HFF-Myc (cell line): ENCODE measurements at regions not wholly inside any gene's neighbourhood (a gene's known extent, or its start where the extent isn't known, plus 50 kb on each side); places are given as distances from the start of the nearest gene placed in this dataset.

Source experiments
- DNase-seq: peaks from one replicate; pipeline ENCODE4 v3.0.0-alpha.2; 2011; ENCODE audit warnings: low read depth; ENCODE audit errors: extremely low read depth
- H3K4me3 ChIP-seq: replicated peaks from 2 replicates; pipeline ENCODE4 v1.5.1; 2011; ENCODE audit warnings: low read depth, mild to moderate bottlenecking, control low read depth, low read length
- TF ChIP-seq, protein P1 (sequence below): IDR thresholded peaks from 2 replicates; pipeline ENCODE4 v1.5.1; 2012; ENCODE audit warnings: mild to moderate bottlenecking, low read depth, low read length, control low read depth; ENCODE audit errors: missing control alignments

DNA sequence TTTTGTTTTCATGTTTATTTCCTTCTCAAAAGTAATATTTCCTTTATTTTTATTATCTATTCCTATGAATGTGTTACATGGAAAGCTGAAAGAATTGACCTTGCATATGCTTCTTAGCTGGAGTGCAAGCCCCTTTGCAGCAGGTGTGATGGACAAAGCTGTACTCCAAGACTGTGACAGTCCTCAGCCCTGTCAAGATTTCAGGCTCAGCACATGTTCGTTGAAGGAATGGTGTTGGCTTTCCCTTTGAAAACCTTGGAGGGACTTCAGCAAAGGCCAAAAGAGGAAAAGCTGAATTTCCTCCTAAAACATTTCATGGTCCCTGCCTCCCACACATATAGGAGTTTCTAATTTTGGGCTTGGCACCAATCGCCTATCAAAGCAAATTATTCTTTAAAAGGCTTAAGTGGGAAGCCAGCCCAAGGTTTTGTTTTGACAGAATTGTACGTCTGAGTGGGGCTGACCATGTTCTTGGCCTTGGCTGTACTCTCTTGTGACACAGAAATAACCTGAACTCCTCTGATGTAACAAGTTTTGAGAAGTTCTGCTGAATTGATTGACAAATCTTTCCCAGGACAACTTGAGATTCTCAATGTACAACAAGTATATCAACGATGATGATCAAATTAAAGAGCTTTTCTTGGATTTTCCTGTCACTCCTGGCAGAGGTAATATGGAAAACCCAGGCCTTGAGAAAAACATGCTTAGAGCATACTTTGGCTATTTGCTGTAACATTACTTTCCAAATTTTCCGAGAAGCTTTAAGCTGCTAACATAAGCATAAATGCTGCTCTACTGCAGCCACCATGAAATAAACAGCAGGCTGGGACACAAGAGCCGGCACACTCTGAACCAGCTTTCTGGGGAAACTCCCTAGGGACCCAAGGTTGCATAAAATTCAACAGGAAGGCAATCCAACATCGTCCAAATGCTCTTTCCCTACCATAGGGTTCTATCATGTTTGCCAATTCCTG is 135.7 kb upstream of the ZNF648 start:
- H3K4me3 ChIP-seq, result no peak overlapping the region
- TF ChIP-seq, protein P1, sequence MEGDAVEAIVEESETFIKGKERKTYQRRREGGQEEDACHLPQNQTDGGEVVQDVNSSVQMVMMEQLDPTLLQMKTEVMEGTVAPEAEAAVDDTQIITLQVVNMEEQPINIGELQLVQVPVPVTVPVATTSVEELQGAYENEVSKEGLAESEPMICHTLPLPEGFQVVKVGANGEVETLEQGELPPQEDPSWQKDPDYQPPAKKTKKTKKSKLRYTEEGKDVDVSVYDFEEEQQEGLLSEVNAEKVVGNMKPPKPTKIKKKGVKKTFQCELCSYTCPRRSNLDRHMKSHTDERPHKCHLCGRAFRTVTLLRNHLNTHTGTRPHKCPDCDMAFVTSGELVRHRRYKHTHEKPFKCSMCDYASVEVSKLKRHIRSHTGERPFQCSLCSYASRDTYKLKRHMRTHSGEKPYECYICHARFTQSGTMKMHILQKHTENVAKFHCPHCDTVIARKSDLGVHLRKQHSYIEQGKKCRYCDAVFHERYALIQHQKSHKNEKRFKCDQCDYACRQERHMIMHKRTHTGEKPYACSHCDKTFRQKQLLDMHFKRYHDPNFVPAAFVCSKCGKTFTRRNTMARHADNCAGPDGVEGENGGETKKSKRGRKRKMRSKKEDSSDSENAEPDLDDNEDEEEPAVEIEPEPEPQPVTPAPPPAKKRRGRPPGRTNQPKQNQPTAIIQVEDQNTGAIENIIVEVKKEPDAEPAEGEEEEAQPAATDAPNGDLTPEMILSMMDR, result no peak
- DNase-seq, result no peak

DNA sequence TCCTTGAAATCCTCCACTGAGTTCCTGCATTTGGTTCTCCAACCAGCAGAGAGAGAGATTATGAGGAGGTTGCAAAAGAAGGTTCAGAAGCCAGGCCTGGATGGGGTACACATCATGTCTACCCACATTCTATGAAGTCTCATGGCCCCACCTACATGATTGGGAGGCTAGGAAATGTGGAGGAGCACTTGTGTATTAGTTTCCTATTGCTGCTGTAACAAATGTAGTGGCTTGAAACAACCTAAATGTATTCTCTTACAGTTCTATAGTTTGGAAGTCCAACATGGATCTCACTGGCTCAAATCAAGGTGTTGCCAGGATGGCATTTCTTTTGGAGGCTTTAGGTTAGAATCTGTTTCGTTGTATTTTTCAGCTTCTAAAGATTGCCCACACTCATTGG is 134.2 kb upstream of the ZNF648 start:
- TF ChIP-seq, protein P1, result no peak
- no peak for DNase-seq
- H3K4me3 ChIP-seq, result no peak overlapping the region

DNA sequence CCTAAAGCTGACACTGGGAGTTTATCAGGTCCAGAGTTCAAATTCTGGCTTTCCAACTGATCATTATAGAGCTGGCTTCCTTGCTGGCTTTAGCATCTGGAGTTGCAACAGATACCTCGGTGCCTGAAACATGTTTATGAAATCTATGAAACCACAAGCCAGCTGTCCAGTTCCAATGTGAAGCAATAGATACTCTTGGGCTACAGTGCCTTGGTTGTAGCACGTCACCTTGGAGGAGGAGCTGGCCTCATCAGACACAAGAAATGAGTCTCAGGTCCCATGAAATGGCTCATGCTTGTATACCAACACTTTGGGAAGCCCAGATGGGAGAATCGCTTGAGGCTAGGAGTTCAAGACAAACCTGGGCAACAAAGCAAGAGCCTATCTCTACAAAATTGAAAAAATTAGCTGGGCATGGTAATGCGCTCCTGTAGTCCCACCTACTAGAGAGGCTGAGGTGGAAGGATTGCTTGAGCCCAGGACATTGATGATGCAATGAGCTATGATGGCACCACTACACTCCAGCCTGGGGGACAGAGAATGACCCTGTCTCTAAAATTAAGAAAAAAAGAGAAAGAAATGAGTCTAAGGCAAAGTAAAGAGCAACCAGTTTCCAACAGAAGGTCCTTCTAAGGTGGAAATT is 132.5 kb upstream of the ZNF648 start:
- no peak overlapping the region for H3K4me3 ChIP-seq
- DNase-seq, result no peak
- TF ChIP-seq, protein P1, result no peak

DNA sequence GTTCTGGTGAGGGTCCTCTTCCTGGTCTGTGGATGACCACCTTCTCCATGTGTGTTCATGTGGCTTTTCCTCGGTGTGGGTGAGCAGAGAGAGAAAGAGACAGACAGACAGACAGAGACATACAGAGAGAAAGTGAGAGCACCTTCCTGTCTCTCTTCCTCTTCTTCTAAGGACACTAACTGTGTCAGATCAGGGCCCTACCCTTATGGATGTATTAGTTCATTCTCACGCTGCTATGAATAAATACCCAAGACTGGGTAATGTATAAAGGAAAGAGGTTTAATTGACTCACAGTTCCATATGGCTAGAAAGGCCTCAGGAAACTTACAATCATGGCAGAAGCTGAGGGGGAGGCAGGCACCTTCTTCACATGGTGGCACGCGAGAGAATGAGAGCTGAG is 131.5 kb upstream of the ZNF648 start:
- DNase-seq, result no peak
- H3K4me3 ChIP-seq, result no peak overlapping the region
- TF ChIP-seq, protein P1, result no peak

DNA sequence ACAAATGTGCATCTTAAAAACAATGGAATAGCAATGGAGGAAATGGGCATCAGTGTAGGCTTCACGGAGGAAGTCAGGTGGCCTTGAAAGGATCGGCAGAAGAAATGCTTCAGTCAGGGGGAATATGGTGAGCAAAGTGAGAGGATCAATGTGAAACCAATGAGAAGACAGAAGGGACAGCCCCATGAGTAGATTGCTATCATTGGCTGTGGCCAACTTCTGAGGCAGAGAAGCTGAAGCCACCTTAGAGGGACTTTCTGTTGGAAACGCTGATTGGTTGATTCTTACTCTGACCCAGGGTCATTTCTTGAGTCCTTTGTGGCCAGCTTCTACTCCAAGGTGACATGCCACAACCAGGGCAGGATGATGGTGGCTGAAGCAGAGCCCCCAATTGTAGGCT is 130.7 kb upstream of the ZNF648 start:
- H3K4me3 ChIP-seq, result no peak overlapping the region
- no peak for DNase-seq
- TF ChIP-seq, protein P1, result no peak

DNA sequence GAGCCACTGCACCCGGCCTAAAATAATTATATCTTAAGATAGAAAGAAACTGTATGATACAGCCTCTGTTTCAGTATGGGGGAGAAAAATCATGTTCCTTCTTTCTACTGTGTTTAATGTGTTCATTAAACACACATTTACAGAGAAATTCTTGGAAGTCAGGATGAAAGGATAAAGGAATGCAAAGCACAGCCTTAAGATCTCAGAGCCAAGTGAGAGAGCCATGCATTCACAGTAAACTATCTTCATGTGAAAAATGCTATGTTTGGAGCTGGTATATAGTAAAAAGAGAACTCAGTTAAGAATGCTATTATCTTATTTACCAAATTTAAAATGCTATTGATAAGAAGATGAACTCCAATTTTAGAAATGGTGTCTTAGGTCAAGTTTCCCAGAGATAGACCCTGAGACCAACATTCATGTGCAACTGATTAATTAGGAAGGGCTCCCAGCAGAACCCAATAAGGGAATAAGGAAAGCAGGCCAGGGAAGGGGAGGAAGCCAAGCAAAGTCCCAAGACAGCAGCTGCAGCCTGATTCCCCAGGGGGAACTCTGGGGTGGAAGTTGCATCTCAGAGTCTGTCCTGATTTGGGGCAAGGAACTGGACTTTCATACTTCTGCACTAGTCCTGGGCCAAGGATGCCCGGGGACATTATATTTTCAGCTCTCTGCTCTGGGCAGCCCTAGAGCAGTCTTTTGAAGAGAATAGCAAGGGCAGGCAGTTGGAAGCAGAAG is 130.0 kb upstream of the ZNF648 start:
- no peak for DNase-seq
- no peak overlapping the region for H3K4me3 ChIP-seq
- TF ChIP-seq, protein P1, result no peak
